ENCODE measurements at regions not wholly inside any gene's neighbourhood (a gene's known extent, or its start where the extent isn't known, plus 50 kb on each side); places are given as distances from the start of the nearest gene placed in this dataset.

DNA sequence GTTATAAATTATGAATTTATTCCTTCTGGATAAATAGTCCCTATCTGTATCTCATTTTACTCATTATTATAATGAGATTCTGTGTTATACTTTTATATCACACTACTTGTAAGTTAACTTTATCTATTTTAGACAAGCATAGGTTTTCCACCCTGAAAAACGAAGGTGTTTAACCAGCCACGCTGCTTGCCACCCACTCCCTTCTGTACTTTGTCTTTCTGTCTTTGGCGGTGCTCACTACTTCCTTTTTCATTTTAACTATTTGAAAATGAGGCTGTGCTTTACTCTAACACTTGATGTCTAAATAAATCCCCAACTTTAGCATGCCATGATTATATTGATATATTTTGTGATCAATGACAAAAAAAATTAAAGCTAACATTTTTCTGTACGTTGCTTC is 952.9 kb downstream of the DNAJB9 start:
- Histone ChIP-seq H3K27ac (no peak overlapping the region), H3K27me3 (no peaks in the 10 kb centered on the region), H3K36me3 (replicated peaks in 1 of 2; ENCODE audit: insufficient read depth in 1 of 2, low read depth in 2 of 2) (no peaks in the 10 kb centered on the region), H3K9me3 (no peaks in the 10 kb centered on the region), H3K4me1 (no peaks in the 10 kb centered on the region), H3K4me3 (no peak overlapping the region)
- 45 to 60% methylated on average over 4 of the region's 4 CpGs for WGBS, 2 donors
- DNase-seq (no peak), ATAC-seq (no peak)
- TF ChIP-seq, protein P1, sequence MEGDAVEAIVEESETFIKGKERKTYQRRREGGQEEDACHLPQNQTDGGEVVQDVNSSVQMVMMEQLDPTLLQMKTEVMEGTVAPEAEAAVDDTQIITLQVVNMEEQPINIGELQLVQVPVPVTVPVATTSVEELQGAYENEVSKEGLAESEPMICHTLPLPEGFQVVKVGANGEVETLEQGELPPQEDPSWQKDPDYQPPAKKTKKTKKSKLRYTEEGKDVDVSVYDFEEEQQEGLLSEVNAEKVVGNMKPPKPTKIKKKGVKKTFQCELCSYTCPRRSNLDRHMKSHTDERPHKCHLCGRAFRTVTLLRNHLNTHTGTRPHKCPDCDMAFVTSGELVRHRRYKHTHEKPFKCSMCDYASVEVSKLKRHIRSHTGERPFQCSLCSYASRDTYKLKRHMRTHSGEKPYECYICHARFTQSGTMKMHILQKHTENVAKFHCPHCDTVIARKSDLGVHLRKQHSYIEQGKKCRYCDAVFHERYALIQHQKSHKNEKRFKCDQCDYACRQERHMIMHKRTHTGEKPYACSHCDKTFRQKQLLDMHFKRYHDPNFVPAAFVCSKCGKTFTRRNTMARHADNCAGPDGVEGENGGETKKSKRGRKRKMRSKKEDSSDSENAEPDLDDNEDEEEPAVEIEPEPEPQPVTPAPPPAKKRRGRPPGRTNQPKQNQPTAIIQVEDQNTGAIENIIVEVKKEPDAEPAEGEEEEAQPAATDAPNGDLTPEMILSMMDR (IDR thresholded peaks at IDR 0.05) = no peak
- TF ChIP-seq POLR2A (IDR thresholded peaks at IDR 0.05) = no peak
- intact Hi-C loops (cut with DNase I) = no loop called here

DNA sequence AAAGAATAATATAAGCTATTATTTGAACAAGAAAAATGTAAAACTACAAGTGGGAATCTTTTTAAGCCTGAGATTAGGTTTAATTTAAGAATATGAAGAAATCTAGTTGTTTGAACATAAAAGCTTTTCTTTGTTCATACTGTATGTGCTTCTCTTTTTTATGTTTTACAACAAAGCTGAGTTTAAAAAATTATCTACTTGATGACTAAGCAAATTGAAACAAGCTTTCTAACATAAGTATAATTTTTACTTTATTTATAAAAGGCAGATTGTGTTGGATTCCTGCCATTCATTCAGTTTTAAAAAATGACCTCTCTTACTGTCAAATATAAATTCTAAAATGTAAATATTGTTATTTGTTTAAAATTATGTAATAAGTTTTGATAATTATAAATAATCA is 958.2 kb downstream of the DNAJB9 start:
- H3K36me3 ChIP-seq (replicated peaks in 1 of 2; ENCODE audit: insufficient read depth in 1 of 2, low read depth in 2 of 2) = no peaks in the 10 kb centered on the region
- intact Hi-C loops (cut with DNase I) = no loop called here
- no peaks in the 10 kb centered on the region for H3K27me3 ChIP-seq
- no peaks in the 10 kb centered on the region for H3K9me3 ChIP-seq
- no peak for ATAC-seq
- DNase-seq = no peak
- peaks cover 4% of the 10 kb centered on the region for H3K4me1 ChIP-seq
- no peak overlapping the region for H3K27ac ChIP-seq
- no peak for TF ChIP-seq POLR2A (IDR thresholded peaks at IDR 0.05)
- TF ChIP-seq, protein P1 (IDR thresholded peaks at IDR 0.05) = no peak
- H3K4me3 ChIP-seq = no peak overlapping the region

DNA sequence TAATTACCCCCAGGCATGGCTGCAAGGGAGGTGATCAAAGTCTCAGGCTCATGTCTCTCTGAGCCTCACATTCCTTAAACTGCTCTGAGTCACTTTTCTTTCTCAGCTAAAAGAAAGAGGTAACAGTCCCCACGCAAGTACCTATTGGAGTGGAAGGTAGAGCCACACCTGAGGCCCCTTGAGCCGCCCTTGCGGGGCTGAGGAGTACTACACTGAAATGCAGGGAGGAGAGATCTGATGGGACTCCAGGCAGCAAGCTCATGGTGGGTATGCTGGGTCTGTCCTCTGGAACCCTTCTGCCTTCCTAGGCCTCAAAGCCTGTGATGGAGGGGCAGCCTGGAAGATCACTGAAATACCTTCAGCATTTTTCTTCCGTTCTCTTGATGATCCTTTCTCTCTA is 960.0 kb downstream of the DNAJB9 start:
- H3K4me1 ChIP-seq = peaks cover 4% of the 10 kb centered on the region
- no peak overlapping the region for H3K27ac ChIP-seq
- H3K4me3 ChIP-seq = no peak overlapping the region
- no peaks in the 10 kb centered on the region for H3K9me3 ChIP-seq
- H3K36me3 ChIP-seq (replicated peaks in 1 of 2; ENCODE audit: insufficient read depth in 1 of 2, low read depth in 2 of 2) = no peaks in the 10 kb centered on the region
- TF ChIP-seq, protein P1 (IDR thresholded peaks at IDR 0.05) = no peak
- no peak for TF ChIP-seq POLR2A (IDR thresholded peaks at IDR 0.05)
- ATAC-seq (no peak), DNase-seq (no peak)
- H3K27me3 ChIP-seq = no peaks in the 10 kb centered on the region
- 93 to 97% methylated on average over 4 of the region's 4 CpGs for WGBS, 2 donors
- intact Hi-C loops (cut with DNase I) = no loop called here

DNA sequence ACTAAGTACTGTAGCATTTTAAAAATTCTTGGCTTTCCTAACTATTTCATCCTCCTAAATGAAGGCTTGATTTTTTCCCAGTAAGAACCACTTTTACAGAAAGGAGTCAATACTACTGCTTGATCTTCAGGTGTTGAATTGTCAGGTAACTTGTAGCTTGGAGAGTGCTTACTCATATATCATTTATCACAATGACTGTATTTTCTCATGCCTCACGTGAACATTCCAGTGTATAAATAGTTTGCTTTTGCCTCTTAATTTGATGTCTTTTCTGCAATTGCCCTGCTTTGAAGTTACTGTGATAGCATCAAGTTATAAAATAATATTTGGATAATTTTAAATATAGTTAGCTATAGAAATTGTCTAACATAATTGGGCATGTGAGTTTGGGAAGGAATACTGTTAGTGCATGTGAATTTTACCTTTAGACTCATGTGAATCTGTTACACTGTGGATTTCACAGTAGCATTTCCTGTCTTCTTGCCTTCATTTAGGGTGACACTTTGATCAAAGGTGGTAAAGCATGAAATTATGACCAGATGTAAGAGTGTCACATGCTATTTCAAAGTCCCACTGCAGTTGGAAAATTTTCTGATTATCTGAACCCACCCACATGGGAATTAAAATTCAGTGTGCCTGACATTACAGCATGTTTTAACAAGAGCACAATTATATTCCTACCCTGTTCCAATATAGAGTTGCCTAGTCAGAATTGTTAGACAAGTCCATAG is 962.8 kb downstream of the DNAJB9 start:
- no peaks in the 10 kb centered on the region for H3K36me3 ChIP-seq (replicated peaks in 1 of 2; ENCODE audit: insufficient read depth in 1 of 2, low read depth in 2 of 2)
- no peaks in the 10 kb centered on the region for H3K9me3 ChIP-seq
- ATAC-seq (no peak), DNase-seq (no peak)
- intact Hi-C loops (cut with DNase I) = no loop called here
- no peak overlapping the region for H3K4me3 ChIP-seq
- H3K27me3 ChIP-seq = no peaks in the 10 kb centered on the region
- 21 to 24% methylated on average over 1 of the region's 1 CpG for WGBS, 2 donors
- no peak for TF ChIP-seq POLR2A (IDR thresholded peaks at IDR 0.05)
- TF ChIP-seq, protein P1 (IDR thresholded peaks at IDR 0.05) = no peak
- H3K27ac ChIP-seq = no peak overlapping the region
- peaks cover 4% of the 10 kb centered on the region for H3K4me1 ChIP-seq

DNA sequence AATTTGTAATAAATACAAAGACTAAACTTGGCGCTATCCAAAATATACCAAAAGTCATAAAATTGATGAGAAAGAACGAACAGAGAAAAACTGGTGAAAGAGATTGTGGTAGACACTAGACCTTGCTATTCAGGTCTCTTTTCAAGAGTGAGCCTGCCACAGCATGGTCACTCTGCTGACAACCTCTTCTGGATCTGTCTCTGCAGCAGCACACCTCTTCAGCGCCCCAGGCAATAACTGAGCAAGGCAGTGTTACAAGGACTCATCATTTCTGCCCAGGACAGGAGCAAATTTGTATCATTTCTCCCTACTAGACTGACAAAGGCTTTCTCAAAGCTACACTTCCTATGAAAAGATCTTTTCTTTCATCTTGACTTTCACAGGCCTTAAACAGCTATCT is 976.0 kb downstream of the DNAJB9 start:
- 52 to 61% methylated on average over 3 of the region's 3 CpGs for WGBS, 2 donors
- DNase-seq = no peak
- no peaks in the 10 kb centered on the region for H3K36me3 ChIP-seq (replicated peaks in 1 of 2; ENCODE audit: insufficient read depth in 1 of 2, low read depth in 2 of 2)
- H3K4me3 ChIP-seq = no peak overlapping the region
- no peaks in the 10 kb centered on the region for H3K4me1 ChIP-seq
- intact Hi-C loops (cut with DNase I) = no loop called here
- H3K27ac ChIP-seq = no peak overlapping the region
- H3K9me3 ChIP-seq = no peaks in the 10 kb centered on the region
- no peak for ATAC-seq
- H3K27me3 ChIP-seq = no peaks in the 10 kb centered on the region
- no peak for TF ChIP-seq POLR2A (IDR thresholded peaks at IDR 0.05)
- TF ChIP-seq, protein P1 (IDR thresholded peaks at IDR 0.05) = no peak

All from body of pancreas (tissue), 4 donors.